GM12878 (cell line): ENCODE measurements at regions not wholly inside any gene's neighbourhood (a gene's known extent, or its start where the extent isn't known, plus 50 kb on each side); places are given as distances from the start of the nearest gene placed in this dataset.
A peak's percentile ranks its signal among the peaks of the same experiment; 100 is the strongest.

ENCODE experiments used
- CBX5 ChIP-seq: sonication (generic); IDR thresholded peaks from 2 replicates; pipeline ENCODE4 v1.6.1; 2016; ENCODE audit warnings: low read depth, moderate library complexity, mild to moderate bottlenecking, inconsistent platforms
- CHD2 ChIP-seq: IDR thresholded peaks from 2 replicates; pipeline ENCODE4 v1.6.1; 2011; ENCODE audit warnings: low read depth, low read length, improper control_type of control experiment, borderline replicate concordance
- CTCF ChIP-seq, 3 experiments: IDR thresholded peaks in 2 of 3; conservative IDR thresholded peaks in 1 of 3; 2 replicates each; pipeline ENCODE4 v1.5.1; 2011; ENCODE audit warnings: low read depth in 3 of 3, low read length in 3 of 3, mild to moderate bottlenecking in 3 of 3, control low read depth in 2 of 3, moderate library complexity in 2 of 3, inconsistent platforms in 1 of 3, mixed read lengths in 1 of 3; ENCODE audit not compliant: control insufficient read depth in 2 of 3, insufficient read depth in 1 of 3; ENCODE audit errors: extremely low read depth in 1 of 3
- ELK1 ChIP-seq: IDR thresholded peaks from 2 replicates; pipeline ENCODE4 v1.6.1; 2012; ENCODE audit warnings: low read depth, low read length, improper control_type of control experiment
- EZH2 ChIP-seq: IDR thresholded peaks from 2 replicates; pipeline ENCODE4 v1.6.1; 2012; ENCODE audit warnings: low read depth, mild to moderate bottlenecking, control low read depth, inconsistent platforms, low read length, borderline replicate concordance; ENCODE audit not compliant: control insufficient read depth
- FOS ChIP-seq: IDR thresholded peaks from 3 replicates; pipeline ENCODE4 v1.6.1; 2011; ENCODE audit warnings: borderline replicate concordance; ENCODE audit not compliant: insufficient read length; ENCODE audit errors: extremely low read depth
- HDAC2 ChIP-seq: fragments of 200-600 bp; sonication (generic); IDR thresholded peaks from 2 replicates; pipeline ENCODE4 v1.6.1; 2017
- HSF1 ChIP-seq: fragments of 150-350 bp; IDR thresholded peaks from 2 replicates; pipeline ENCODE4 v1.6.1; 2014; ENCODE audit warnings: mild to moderate bottlenecking, low read depth, low read length
- IKZF2 ChIP-seq, 2 experiments: fragments of 450-650 bp; IDR thresholded peaks; 2 replicates each; pipeline ENCODE4 v1.6.1; 2017; ENCODE audit warnings: mild to moderate bottlenecking in 2 of 2, moderate library complexity in 2 of 2
- JUNB ChIP-seq: IDR thresholded peaks from 2 replicates; pipeline ENCODE4 v1.6.1; 2016; ENCODE audit warnings: antibody characterized with exemption, mild to moderate bottlenecking
- PRDM15 ChIP-seq: fragments of 450-650 bp; formaldehyde crosslinking; IDR thresholded peaks from 2 replicates; pipeline ENCODE4 v1.4.0; 2020; ENCODE audit warnings: mild to moderate bottlenecking, moderate library complexity
- SREBF1 ChIP-seq: IDR thresholded peaks from 2 replicates; pipeline ENCODE4 v1.6.1; 2012; ENCODE audit warnings: mild to moderate bottlenecking, low read length
- TBL1XR1 ChIP-seq: IDR thresholded peaks from 2 replicates; pipeline ENCODE4 v1.6.1; 2012; ENCODE audit warnings: low read depth, low read length, improper control_type of control experiment

GRCh38 chr1:90204780-90205179, 209.9 kb downstream of the ZNF326 start:
- TF ChIP-seq CTCF (IDR thresholded peaks at IDR 0.05 in 2 of 3, conservative IDR thresholded peaks at IDR 0.05 in 1 of 3; ENCODE audit: control insufficient read depth in 2 of 3, extremely low read depth in 1 of 3, insufficient read depth in 1 of 3, low read depth in 3 of 3, low read length in 3 of 3) (no peak), CHD2 (no peak), CBX5 (no peak), JUNB (no peak), TBL1XR1 (no peak), SREBF1 (no peak), EZH2 (no peak), HDAC2 (no peak), PRDM15 (CRISPR knock-in tag) (no peak), IKZF2 (IDR thresholded peaks at IDR 0.05) (peak; percentile 17 to 53; a peak in 2 of 4 replicates), HSF1 (no peak), ELK1 (no peak), FOS (no peak)
